Stomach (tissue), 8 donors: ENCODE measurements at regions not wholly inside any gene's neighbourhood (a gene's known extent, or its start where the extent isn't known, plus 50 kb on each side); places are given as distances from the start of the nearest gene placed in this dataset.

Source experiments
- DNase-seq, 2 donors: peaks; one replicate each; pipeline versions ENCODE4 v3.0.0 to v3.0.0-alpha.2; 2013 to 2019
- H3K27ac ChIP-seq, 5 donors: fragments of 200-600 bp in 4 of 5; sonication (generic) in 4 of 5; one replicate each; pipeline ENCODE4 v1.5.1; 2013 to 2019; ENCODE audit warnings: mild to moderate bottlenecking in 1 of 5, moderate library complexity in 1 of 5
- H3K27me3 ChIP-seq, 3 donors: fragments of 200-600 bp; sonication (generic); one replicate each; pipeline ENCODE4 v1.5.1; 2017 to 2019; ENCODE audit warnings: mixed run types in 1 of 3
- H3K36me3 ChIP-seq, 4 donors: fragments of 200-600 bp; sonication (generic); 1 replicate in 3 of 4; 2 replicates in 1 of 4; pipeline ENCODE4 v1.5.1; 2016 to 2019
- H3K4me1 ChIP-seq, 4 donors: fragments of 200-600 bp; sonication (generic); one replicate each; pipeline ENCODE4 v1.5.1; 2016 to 2019
- H3K4me3 ChIP-seq, 4 donors: fragments of 200-600 bp; sonication (generic) in 3 of 4; one replicate each; pipeline ENCODE4 v1.5.1; 2016 to 2019; ENCODE audit warnings: mild to moderate bottlenecking in 1 of 4
- H3K9me3 ChIP-seq, 4 donors: fragments of 200-600 bp; sonication (generic); one replicate each; pipeline ENCODE4 v1.5.1; 2016 to 2019
- CTCF ChIP-seq, 7 experiments: fragments of 450-650 bp in 4 of 7; fragments of 200-600 bp in 3 of 7; sonication (generic) in 3 of 7; IDR thresholded peaks; one replicate each; pipeline ENCODE4 v1.5.1; 2016 to 2019; ENCODE audit warnings: antibody characterized with exemption in 7 of 7, control low read depth in 2 of 7, mild to moderate bottlenecking in 1 of 7
- EP300 ChIP-seq: sonication (generic); formaldehyde crosslinking; IDR thresholded peaks from one replicate; pipeline ENCODE4 v1.6.1; 2017; ENCODE audit warnings: antibody characterized with exemption
- POLR2A ChIP-seq, 4 donors: fragments of 450-650 bp; IDR thresholded peaks; one replicate each; pipeline ENCODE4 v1.6.1; 2016; ENCODE audit warnings: antibody characterized with exemption in 4 of 4, control low read depth in 2 of 4, mild to moderate bottlenecking in 1 of 4, moderate library complexity in 1 of 4
- POLR2AphosphoS5 ChIP-seq, 3 donors: sonication (generic); formaldehyde crosslinking; IDR thresholded peaks; one replicate each; pipeline ENCODE4 v1.6.1; 2016; ENCODE audit warnings: antibody characterized with exemption in 3 of 3
- WGBS, 5 donors: extraction: QIAGEN DNeasy Blood & Tissue Kit in 3 of 5; methylation state at CpG; one replicate each; pipeline versions ENCODE4 v1.1.5 to v1.1.7; 2013 to 2018; 5-methylcytosine and 5-hydroxymethylcytosine counted together
- intact Hi-C: fragments of 100-400 bp; cut with DNase I; formaldehyde crosslinking; loops from one replicate; pipeline ENCODE4 v1.15.1; 2023; ENCODE audit warnings: low total_unique reads
- donor health status: healthy with polysubstance abuse.
- donor health status: Bipolar disorder and iron deficiency.
- donor health status: healthy.

- Histone ChIP-seq H3K27me3 (no peaks in the 10 kb centered on the region), H3K9me3 (no peaks in the 10 kb centered on the region), H3K27ac (no peak overlapping the region), H3K36me3 (no peaks in the 10 kb centered on the region), H3K4me1 (no peaks in the 10 kb centered on the region), H3K4me3 (no peak overlapping the region)
- no peak for DNase-seq
- TF ChIP-seq POLR2A (IDR thresholded peaks at IDR 0.05) (no peak), POLR2AphosphoS5 (IDR thresholded peaks at IDR 0.05) (no peak), EP300 (no peak), CTCF (IDR thresholded peaks at IDR 0.05) (no peak)
- 56 to 74% (median 58%) methylated on average over 2 of the region's 2 CpGs for WGBS, 5 donors
- intact Hi-C loops: no loop called here
Measured at GRCh38 chr1:199508653-199509052, 518.9 kb upstream of the NR5A2 start.

DNA sequence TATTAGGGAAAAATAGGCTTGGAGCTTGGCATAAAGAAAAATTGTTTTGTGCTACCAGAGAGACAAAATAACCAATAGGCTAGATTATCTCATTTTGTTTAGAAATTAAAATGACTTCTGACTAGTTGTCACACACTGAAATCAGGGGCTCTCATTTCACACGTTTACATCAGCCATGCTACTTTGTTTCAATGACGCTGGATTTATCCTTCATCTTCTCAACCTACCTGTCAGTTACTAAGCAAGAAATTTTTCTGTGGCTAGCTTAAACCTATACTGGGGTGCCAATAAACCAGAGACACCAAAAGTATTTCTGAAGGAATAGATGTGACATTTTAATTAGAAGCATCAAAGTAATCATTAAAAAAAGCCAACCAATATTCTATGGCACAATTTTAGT is 518.1 kb upstream of the NR5A2 start:
- no peaks in the 10 kb centered on the region for H3K9me3 ChIP-seq
- no peak overlapping the region for H3K4me3 ChIP-seq
- intact Hi-C loops: no loop called here
- 75 to 87% (median 83%) methylated on average over 2 of the region's 2 CpGs for WGBS, 5 donors
- H3K27ac ChIP-seq: no peak overlapping the region
- no peaks in the 10 kb centered on the region for H3K27me3 ChIP-seq
- DNase-seq: no peak
- TF ChIP-seq POLR2AphosphoS5 (IDR thresholded peaks at IDR 0.05): no peak
- TF ChIP-seq CTCF (IDR thresholded peaks at IDR 0.05): no peak
- TF ChIP-seq EP300: no peak
- TF ChIP-seq POLR2A (IDR thresholded peaks at IDR 0.05): no peak
- H3K4me1 ChIP-seq: no peaks in the 10 kb centered on the region
- no peaks in the 10 kb centered on the region for H3K36me3 ChIP-seq

DNA sequence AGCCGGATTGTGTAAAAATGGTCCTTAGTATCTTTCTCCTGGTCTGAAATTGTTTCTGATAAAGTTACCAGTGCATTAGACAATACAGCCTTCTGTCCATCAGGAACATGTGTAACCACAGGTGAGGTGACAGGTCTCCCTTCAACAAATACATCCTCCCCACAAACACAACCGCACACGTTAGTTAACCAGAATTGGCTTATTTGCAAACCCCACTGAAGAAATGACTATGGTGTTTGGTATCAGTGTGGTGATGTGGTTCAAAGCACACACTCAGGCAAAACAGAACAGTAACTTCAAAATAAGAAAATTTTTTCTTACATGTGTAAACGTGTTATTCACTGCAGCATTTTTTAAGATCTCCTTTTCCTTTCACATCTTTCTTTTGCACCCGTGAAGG is 517.2 kb upstream of the NR5A2 start:
- TF ChIP-seq EP300 (no peak), POLR2AphosphoS5 (IDR thresholded peaks at IDR 0.05) (no peak), POLR2A (IDR thresholded peaks at IDR 0.05) (no peak)
- H3K36me3 ChIP-seq: no peaks in the 10 kb centered on the region
- intact Hi-C loops: no loop called here
- no peak overlapping the region for H3K27ac ChIP-seq
- H3K4me1 ChIP-seq: no peaks in the 10 kb centered on the region
- H3K9me3 ChIP-seq: no peaks in the 10 kb centered on the region
- no peak for DNase-seq
- H3K4me3 ChIP-seq: no peak overlapping the region
- WGBS, 5 donors: 55 to 79% (median 71%) methylated on average over 5 of the region's 5 CpGs
- H3K27me3 ChIP-seq: no peaks in the 10 kb centered on the region

GRCh38 chr1:199512037-199512710 is 515.3 kb upstream of the NR5A2 start:
- no peaks in the 10 kb centered on the region for H3K9me3 ChIP-seq
- intact Hi-C loops: no loop called here
- H3K36me3 ChIP-seq: no peaks in the 10 kb centered on the region
- no peaks in the 10 kb centered on the region for H3K4me1 ChIP-seq
- no peak overlapping the region for H3K27ac ChIP-seq
- no peak overlapping the region for H3K4me3 ChIP-seq
- 49 to 62% (median 56%) methylated on average over 6 of the region's 6 CpGs for WGBS, 5 donors
- H3K27me3 ChIP-seq: no peaks in the 10 kb centered on the region
- TF ChIP-seq EP300: no peak
- TF ChIP-seq POLR2AphosphoS5 (IDR thresholded peaks at IDR 0.05): no peak
- no peak for TF ChIP-seq POLR2A (IDR thresholded peaks at IDR 0.05)
- TF ChIP-seq CTCF (IDR thresholded peaks at IDR 0.05): no peak
- DNase-seq: peak in 1 of 2 donors; percentile 5

DNA sequence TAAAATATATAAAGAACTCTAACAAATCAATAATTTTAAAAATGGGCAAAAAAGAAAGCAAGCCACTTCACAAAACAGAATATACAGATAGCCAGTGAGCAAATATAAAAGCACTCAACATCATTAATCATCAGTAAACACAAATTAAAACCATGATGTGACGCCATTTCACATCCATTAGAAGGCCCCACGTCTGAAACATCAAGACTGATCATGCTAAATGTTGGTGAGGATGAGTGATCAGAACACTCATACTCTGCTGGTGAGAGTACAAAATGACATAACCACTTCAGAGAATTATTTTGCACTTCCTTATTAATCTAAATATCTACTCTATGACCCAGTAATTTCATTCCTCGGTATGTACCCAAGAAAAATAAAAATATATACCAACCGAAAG is 512.2 kb upstream of the NR5A2 start:
- H3K27me3 ChIP-seq: no peaks in the 10 kb centered on the region
- DNase-seq: no peak
- TF ChIP-seq CTCF (IDR thresholded peaks at IDR 0.05) (no peak), POLR2A (IDR thresholded peaks at IDR 0.05) (no peak)
- intact Hi-C loops: no loop called here
- H3K4me1 ChIP-seq: no peaks in the 10 kb centered on the region
- H3K27ac ChIP-seq: no peak overlapping the region
- no peaks in the 10 kb centered on the region for H3K36me3 ChIP-seq
- H3K4me3 ChIP-seq: no peak overlapping the region
- H3K9me3 ChIP-seq: no peaks in the 10 kb centered on the region
- WGBS, 5 donors: 58 to 87% (median 69%) methylated on average over 4 of the region's 4 CpGs
